Breast epithelium (tissue), 3 donors: ENCODE measurements at regions not wholly inside any gene's neighbourhood (a gene's known extent, or its start where the extent isn't known, plus 50 kb on each side); places are given as distances from the start of the nearest gene placed in this dataset.

Experiments used
- POLR2A ChIP-seq: fragments of 450-650 bp; IDR thresholded peaks from one replicate; pipeline ENCODE4 v1.6.1; 2016; ENCODE audit warnings: antibody characterized with exemption, mild to moderate bottlenecking, moderate library complexity
- POLR2AphosphoS5 ChIP-seq, 3 donors: sonication (generic); formaldehyde crosslinking; IDR thresholded peaks; one replicate each; pipeline ENCODE4 v1.6.1; 2017; ENCODE audit warnings: antibody characterized with exemption in 3 of 3
- TF ChIP-seq, protein P1 (sequence below), 3 donors: fragments of 450-650 bp; IDR thresholded peaks; one replicate each; pipeline ENCODE4 v1.5.1; 2016 to 2017; ENCODE audit warnings: antibody characterized with exemption in 3 of 3, mild to moderate bottlenecking in 3 of 3, moderate library complexity in 3 of 3

DNA sequence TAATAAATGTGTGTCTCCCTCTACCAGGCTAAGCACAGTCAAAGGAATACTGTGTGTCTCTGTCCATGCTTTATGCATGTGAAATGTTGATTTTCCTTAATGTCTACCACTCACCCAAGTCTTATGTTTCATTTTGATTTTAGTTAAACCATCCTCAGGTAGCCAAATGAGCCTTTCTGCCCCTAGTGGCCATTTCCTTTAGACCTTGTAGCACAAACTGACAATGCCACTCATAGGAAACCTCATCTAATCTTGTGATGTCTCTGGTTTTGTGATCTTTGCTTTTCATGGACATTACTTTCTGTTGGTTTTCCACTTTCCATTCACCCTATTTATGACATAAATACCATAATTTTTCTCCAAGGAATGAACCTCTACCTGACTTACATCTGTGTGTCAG is 820.8 kb downstream of the MAT2B start:
- TF ChIP-seq, protein P1, sequence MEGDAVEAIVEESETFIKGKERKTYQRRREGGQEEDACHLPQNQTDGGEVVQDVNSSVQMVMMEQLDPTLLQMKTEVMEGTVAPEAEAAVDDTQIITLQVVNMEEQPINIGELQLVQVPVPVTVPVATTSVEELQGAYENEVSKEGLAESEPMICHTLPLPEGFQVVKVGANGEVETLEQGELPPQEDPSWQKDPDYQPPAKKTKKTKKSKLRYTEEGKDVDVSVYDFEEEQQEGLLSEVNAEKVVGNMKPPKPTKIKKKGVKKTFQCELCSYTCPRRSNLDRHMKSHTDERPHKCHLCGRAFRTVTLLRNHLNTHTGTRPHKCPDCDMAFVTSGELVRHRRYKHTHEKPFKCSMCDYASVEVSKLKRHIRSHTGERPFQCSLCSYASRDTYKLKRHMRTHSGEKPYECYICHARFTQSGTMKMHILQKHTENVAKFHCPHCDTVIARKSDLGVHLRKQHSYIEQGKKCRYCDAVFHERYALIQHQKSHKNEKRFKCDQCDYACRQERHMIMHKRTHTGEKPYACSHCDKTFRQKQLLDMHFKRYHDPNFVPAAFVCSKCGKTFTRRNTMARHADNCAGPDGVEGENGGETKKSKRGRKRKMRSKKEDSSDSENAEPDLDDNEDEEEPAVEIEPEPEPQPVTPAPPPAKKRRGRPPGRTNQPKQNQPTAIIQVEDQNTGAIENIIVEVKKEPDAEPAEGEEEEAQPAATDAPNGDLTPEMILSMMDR (IDR thresholded peaks at IDR 0.05), result no peak
- TF ChIP-seq POLR2A (no peak), POLR2AphosphoS5 (IDR thresholded peaks at IDR 0.05) (no peak)
